Stimulated activated naive CD8-positive, alpha-beta T cell treated with anti-CD3 and anti-CD28 coated beads, Interleukin-15, amount 100 ng/mL, for 72 hours (primary cell): ENCODE measurements at regions not wholly inside any gene's neighbourhood (a gene's known extent, or its start where the extent isn't known, plus 50 kb on each side); places are given as distances from the start of the nearest gene placed in this dataset.
"Not testable (repeated sequence)": the region's sequence is repeated elsewhere in the genome, so short reads cannot be mapped to it uniquely, and the experiment has no call there.

Experiments
- ATAC-seq: fragments of 150-1000 bp; cut with Tn5 transposase; 2 replicates; pipeline ENCODE4 v1.10.0; 2021; ENCODE audit warnings: mild to moderate bottlenecking, moderate library complexity
- DNase-seq, 2 donors: peaks; one replicate each; pipeline ENCODE4 v3.0.0; 2021 to 2022
- H3K27ac Mint-ChIP-seq, 2 donors: one replicate each; pipeline ENCODE4 v1.8.0; 2022; ENCODE audit warnings: mild to moderate bottlenecking in 2 of 2, mixed read lengths in 2 of 2, moderate library complexity in 2 of 2
- H3K27me3 Mint-ChIP-seq: one replicate; pipeline ENCODE4 v1.8.0; 2022; ENCODE audit warnings: mixed read lengths
- H3K4me1 Mint-ChIP-seq: one replicate; pipeline ENCODE4 v1.8.0; 2022; ENCODE audit warnings: mild to moderate bottlenecking, mixed read lengths
- H3K4me3 Mint-ChIP-seq, 2 donors: one replicate each; pipeline ENCODE4 v1.8.0; 2022; ENCODE audit warnings: mild to moderate bottlenecking in 2 of 2, mixed read lengths in 2 of 2, moderate library complexity in 1 of 2
- H3K9me3 Mint-ChIP-seq, 2 donors: one replicate each; pipeline ENCODE4 v1.8.0; 2022; ENCODE audit warnings: mixed read lengths in 2 of 2

DNA sequence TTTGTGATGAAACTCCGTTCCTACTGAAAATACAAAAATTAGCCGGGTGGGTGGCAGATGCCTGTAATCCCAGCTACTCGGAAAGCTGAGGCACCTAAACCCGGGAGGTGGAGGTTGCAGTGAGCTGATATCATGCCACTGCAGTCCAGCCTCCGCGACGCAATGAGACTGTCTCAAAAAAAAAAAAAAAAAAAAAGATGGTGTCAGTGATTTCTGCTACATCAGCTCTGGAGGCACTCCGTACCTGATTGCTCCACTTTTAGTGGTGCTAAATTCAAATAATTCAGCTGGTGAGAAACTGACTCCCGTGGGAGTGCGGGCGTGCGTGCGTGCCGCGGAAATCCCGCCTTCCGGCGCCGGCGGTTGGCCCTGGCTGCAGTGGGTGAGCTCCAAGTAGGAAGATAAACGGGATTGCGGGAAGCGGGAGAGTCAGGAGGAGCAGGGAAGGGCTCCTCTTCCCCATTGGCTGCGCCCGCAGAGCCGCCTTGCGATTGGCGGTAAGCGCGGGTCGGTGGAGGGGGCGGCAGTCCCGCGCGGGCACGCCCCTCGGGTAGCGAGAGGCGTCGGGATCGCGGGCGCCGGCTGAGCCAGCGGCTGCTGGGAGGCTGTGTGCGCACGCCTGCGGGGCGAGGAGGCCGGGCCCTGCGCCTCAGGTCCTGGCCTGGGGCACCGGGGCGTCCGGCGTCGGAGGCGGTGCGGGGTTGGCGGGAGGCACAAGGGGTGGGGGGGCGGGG lies 65.0 kb upstream of the TP53TG3 start:
- not testable (repeated sequence) for H3K4me3 Mint-ChIP-seq, H3K27me3 Mint-ChIP-seq, DNase-seq, H3K27ac Mint-ChIP-seq, H3K4me1 Mint-ChIP-seq, H3K9me3 Mint-ChIP-seq
- ATAC-seq: peak; percentile 81
